Retinal pigment epithelial cell (primary cell): ENCODE measurements at regions not wholly inside any gene's neighbourhood (a gene's known extent, or its start where the extent isn't known, plus 50 kb on each side); places are given as distances from the start of the nearest gene placed in this dataset.

Experiments
- DNase-seq: peaks from one replicate; pipeline ENCODE4 v3.0.0-alpha.2; 2010; ENCODE audit warnings: low read depth
- H3K4me3 ChIP-seq: 2 replicates; pipeline ENCODE4 v1.5.1; 2011; ENCODE audit warnings: mild to moderate bottlenecking, low read length, control low read depth, moderate library complexity
- CTCF ChIP-seq: conservative IDR thresholded peaks from 2 replicates; pipeline ENCODE4 v1.5.1; 2011; ENCODE audit warnings: low read depth, low read length, control low read depth, inconsistent platforms

- H3K4me3 ChIP-seq, result no peak overlapping the region
- TF ChIP-seq CTCF, result no peak
- DNase-seq, result no peak
Observed at GRCh38 chr5:171589461-171589860, 170.0 kb downstream of the FGF18 start.

GRCh38 chr5:171592076-171592475 is 172.6 kb downstream of the FGF18 start:
- no peak overlapping the region for H3K4me3 ChIP-seq
- DNase-seq, result no peak
- no peak for TF ChIP-seq CTCF

GRCh38 chr5:171592736-171593135 is 173.3 kb downstream of the FGF18 start:
- no peak overlapping the region for H3K4me3 ChIP-seq
- DNase-seq, result no peak
- TF ChIP-seq CTCF, result no peak

- TF ChIP-seq CTCF, result no peak
- no peak overlapping the region for H3K4me3 ChIP-seq
Observed at GRCh38 chr5:171593401-171593800, 174.0 kb downstream of the FGF18 start.

GRCh38 chr5:171593976-171594375 is 174.5 kb downstream of the FGF18 start:
- no peak overlapping the region for H3K4me3 ChIP-seq
- no peak for DNase-seq
- no peak for TF ChIP-seq CTCF

More at GRCh38 chr5:171593401-171593800, 174.0 kb downstream of the FGF18 start:
- DNase-seq, result no peak

- no peak for TF ChIP-seq CTCF
- H3K4me3 ChIP-seq, result no peak overlapping the region
- no peak for DNase-seq
Observed at GRCh38 chr5:171595401-171595800, 176.0 kb downstream of the FGF18 start.

GRCh38 chr5:171595801-171596231 is 176.4 kb downstream of the FGF18 start:
- no peak for DNase-seq
- H3K4me3 ChIP-seq, result no peak overlapping the region
- no peak for TF ChIP-seq CTCF
